Body of pancreas (tissue), 4 donors: ENCODE measurements at regions not wholly inside any gene's neighbourhood (a gene's known extent, or its start where the extent isn't known, plus 50 kb on each side); places are given as distances from the start of the nearest gene placed in this dataset.

Source experiments
- POLR2A ChIP-seq, 3 donors: fragments of 450-650 bp; IDR thresholded peaks; one replicate each; pipeline ENCODE4 v1.6.1; 2016; ENCODE audit warnings: antibody characterized with exemption in 3 of 3, mild to moderate bottlenecking in 2 of 3
- TF ChIP-seq, protein P1 (sequence below), 7 experiments: fragments of 450-650 bp in 4 of 7; fragments of 200-600 bp in 3 of 7; sonication (generic) in 3 of 7; IDR thresholded peaks; one replicate each; pipeline ENCODE4 v1.5.1; 2016 to 2019; ENCODE audit warnings: antibody characterized with exemption in 7 of 7

DNA sequence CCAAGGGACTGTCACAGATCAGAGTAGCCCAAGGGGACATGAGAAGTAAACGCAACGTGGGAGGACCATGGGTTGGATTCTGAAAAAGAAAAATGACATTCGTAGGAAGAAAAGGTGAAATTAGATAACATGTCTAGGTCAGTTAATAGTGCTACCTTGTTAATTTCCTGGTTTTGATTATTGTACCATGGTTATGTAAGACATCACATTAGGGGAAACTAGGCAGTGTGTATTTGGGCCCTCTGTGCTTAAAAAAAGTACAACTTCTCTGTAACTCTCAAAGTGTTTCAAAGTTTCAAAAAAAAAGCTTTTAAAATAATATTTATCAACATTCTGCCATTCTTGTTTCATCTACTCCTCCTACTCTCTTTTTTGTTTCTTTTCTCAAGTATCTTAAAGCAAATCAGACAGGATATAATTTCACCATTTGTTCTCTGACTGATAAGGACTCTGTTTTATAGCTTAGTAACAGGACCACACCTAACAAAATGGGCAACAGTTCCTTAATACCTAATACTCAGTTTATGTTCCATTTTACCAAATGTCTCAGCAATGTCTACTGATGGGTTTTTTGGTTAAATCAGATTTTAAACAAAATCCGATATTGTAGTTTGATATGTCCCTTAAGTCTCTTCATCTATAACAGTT, 97.1 kb upstream of the PLCB4 start:
- no peak for TF ChIP-seq POLR2A (IDR thresholded peaks at IDR 0.05)
- TF ChIP-seq, protein P1, sequence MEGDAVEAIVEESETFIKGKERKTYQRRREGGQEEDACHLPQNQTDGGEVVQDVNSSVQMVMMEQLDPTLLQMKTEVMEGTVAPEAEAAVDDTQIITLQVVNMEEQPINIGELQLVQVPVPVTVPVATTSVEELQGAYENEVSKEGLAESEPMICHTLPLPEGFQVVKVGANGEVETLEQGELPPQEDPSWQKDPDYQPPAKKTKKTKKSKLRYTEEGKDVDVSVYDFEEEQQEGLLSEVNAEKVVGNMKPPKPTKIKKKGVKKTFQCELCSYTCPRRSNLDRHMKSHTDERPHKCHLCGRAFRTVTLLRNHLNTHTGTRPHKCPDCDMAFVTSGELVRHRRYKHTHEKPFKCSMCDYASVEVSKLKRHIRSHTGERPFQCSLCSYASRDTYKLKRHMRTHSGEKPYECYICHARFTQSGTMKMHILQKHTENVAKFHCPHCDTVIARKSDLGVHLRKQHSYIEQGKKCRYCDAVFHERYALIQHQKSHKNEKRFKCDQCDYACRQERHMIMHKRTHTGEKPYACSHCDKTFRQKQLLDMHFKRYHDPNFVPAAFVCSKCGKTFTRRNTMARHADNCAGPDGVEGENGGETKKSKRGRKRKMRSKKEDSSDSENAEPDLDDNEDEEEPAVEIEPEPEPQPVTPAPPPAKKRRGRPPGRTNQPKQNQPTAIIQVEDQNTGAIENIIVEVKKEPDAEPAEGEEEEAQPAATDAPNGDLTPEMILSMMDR (IDR thresholded peaks at IDR 0.05), result no peak
